ACHN (cell line): ENCODE measurements at regions not wholly inside any gene's neighbourhood (a gene's known extent, or its start where the extent isn't known, plus 50 kb on each side); places are given as distances from the start of the nearest gene placed in this dataset.

ENCODE experiments used
- DNase-seq: peaks from one replicate; pipeline ENCODE4 v3.0.0-alpha.2; 2015
- in situ Hi-C: cut with HindIII; loops from 2 replicates; pipeline ENCODE4 v1.10.0; 2017; ENCODE audit warnings: low sequenced_read_pairs, low pct_ligation_motif_present, low pct_unique_long_range_greater_than_20kb

- no peak for DNase-seq
- in situ Hi-C loops = no loop called here
Observed at GRCh38 chr2:151009437-151010175, 252.1 kb downstream of the RBM43 start.

GRCh38 chr2:151007365-151007764, 254.3 kb downstream of the RBM43 start:
- in situ Hi-C loops = no loop called here
- DNase-seq = no peak

GRCh38 chr2:151002959-151003600, 258.6 kb downstream of the RBM43 start:
- in situ Hi-C loops = no loop called here
- DNase-seq = no peak

GRCh38 chr2:150997702-150998440, 263.8 kb downstream of the RBM43 start:
- no peak for DNase-seq
- in situ Hi-C loops = no loop called here

GRCh38 chr2:150997066-150997465, 264.6 kb downstream of the RBM43 start:
- in situ Hi-C loops = no loop called here
- no peak for DNase-seq

GRCh38 chr2:150994076-150994475, 267.6 kb downstream of the RBM43 start:
- no peak for DNase-seq
- in situ Hi-C loops = no loop called here

- in situ Hi-C loops = no loop called here
- no peak for DNase-seq
Observed at GRCh38 chr2:150989969-150990368, 271.7 kb downstream of the RBM43 start.

GRCh38 chr2:150985741-150986140, 275.9 kb downstream of the RBM43 start:
- DNase-seq = no peak

GRCh38 chr2:150983314-150983897, 278.3 kb downstream of the RBM43 start:
- in situ Hi-C loops = no loop called here
- no peak for DNase-seq

More at GRCh38 chr2:150985741-150986140, 275.9 kb downstream of the RBM43 start:
- in situ Hi-C loops = no loop called here

- no peak for DNase-seq
- in situ Hi-C loops = no loop called here
Observed at GRCh38 chr2:150981826-150982225, 279.8 kb downstream of the RBM43 start.

- in situ Hi-C loops = no loop called here
- DNase-seq = no peak
Observed at GRCh38 chr2:150978053-150978452, 283.6 kb downstream of the RBM43 start.

GRCh38 chr2:150977296-150977695, 284.4 kb downstream of the RBM43 start:
- DNase-seq = no peak
- in situ Hi-C loops = no loop called here

GRCh38 chr2:150976604-150977003, 285.1 kb downstream of the RBM43 start:
- in situ Hi-C loops = no loop called here
- no peak for DNase-seq

- DNase-seq = no peak
- in situ Hi-C loops = no loop called here
Observed at GRCh38 chr2:150974864-150975263, 286.8 kb downstream of the RBM43 start.

- DNase-seq = no peak
- in situ Hi-C loops = no loop called here
Observed at GRCh38 chr2:150974234-150974633, 287.4 kb downstream of the RBM43 start.

- in situ Hi-C loops = no loop called here
- no peak for DNase-seq
Observed at GRCh38 chr2:150971910-150972309, 289.8 kb downstream of the RBM43 start.

GRCh38 chr2:150963336-150963735, 298.3 kb downstream of the RBM43 start:
- DNase-seq = no peak
- in situ Hi-C loops = no loop called here

GRCh38 chr2:150955231-150955630, 306.4 kb downstream of the RBM43 start:
- in situ Hi-C loops = no loop called here
- DNase-seq = no peak

- no peak for DNase-seq
- in situ Hi-C loops = no loop called here
Observed at GRCh38 chr2:150946831-150947230, 314.8 kb downstream of the RBM43 start.
